GM06990 (cell line): ENCODE measurements at regions not wholly inside any gene's neighbourhood (a gene's known extent, or its start where the extent isn't known, plus 50 kb on each side); places are given as distances from the start of the nearest gene placed in this dataset.

Experiments
- DNase-seq: peaks from one replicate; pipeline ENCODE4 v3.0.0-alpha.2; 2011; ENCODE audit not compliant: insufficient read length; ENCODE audit errors: extremely low read depth
- H3K27me3 ChIP-seq: replicated peaks from 2 replicates; pipeline ENCODE4 v1.6.0; 2011; ENCODE audit warnings: low read length; ENCODE audit not compliant: control insufficient read depth, insufficient read depth
- H3K36me3 ChIP-seq: 2 replicates; pipeline ENCODE4 v1.5.1; 2011; ENCODE audit warnings: low read length; ENCODE audit not compliant: control insufficient read depth, insufficient read depth
- H3K4me3 ChIP-seq: replicated peaks from 2 replicates; pipeline ENCODE4 v1.5.1; 2011; ENCODE audit warnings: low read depth, mild to moderate bottlenecking, control low read depth, low read length
- CTCF ChIP-seq: IDR thresholded peaks from 2 replicates; pipeline ENCODE4 v1.5.1; 2011; ENCODE audit warnings: low read length, control low read depth, mild to moderate bottlenecking, inconsistent platforms; ENCODE audit not compliant: insufficient read depth, poor library complexity, severe bottlenecking

GRCh38 chr6:98308564-98308963 lies 525.8 kb upstream of the POU3F2 start:
- H3K36me3 ChIP-seq = no peaks in the 10 kb centered on the region
- no peak for DNase-seq
- no peak overlapping the region for H3K4me3 ChIP-seq
- no peaks in the 10 kb centered on the region for H3K27me3 ChIP-seq
- TF ChIP-seq CTCF = no peak

- no peaks in the 10 kb centered on the region for H3K27me3 ChIP-seq
- DNase-seq = no peak
- TF ChIP-seq CTCF = no peak
- H3K4me3 ChIP-seq = no peak overlapping the region
- H3K36me3 ChIP-seq = no peaks in the 10 kb centered on the region
Measured at GRCh38 chr6:98310443-98310842, 523.9 kb upstream of the POU3F2 start.

DNA sequence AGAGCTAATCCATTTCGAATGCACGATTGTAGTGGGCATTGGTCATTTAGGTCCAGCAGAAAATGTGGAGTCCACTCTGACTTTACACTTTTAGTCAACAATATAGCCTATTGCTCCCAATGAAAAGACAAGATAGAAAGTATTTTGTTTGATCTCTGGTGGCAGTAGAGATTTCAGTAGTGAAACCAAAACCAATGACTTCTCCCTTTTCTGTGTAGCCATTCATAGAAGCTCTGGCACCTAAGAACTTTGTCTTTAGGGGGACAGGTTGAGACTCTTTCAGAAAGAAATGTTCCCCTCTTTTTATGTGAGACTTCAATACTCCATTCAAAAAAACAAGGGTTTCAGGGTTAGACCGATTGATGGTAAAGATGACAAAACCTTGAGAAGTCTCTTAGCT lies 510.8 kb upstream of the POU3F2 start:
- TF ChIP-seq CTCF = no peak
- DNase-seq = no peak
- no peak overlapping the region for H3K4me3 ChIP-seq
- H3K27me3 ChIP-seq = no peaks in the 10 kb centered on the region
- H3K36me3 ChIP-seq = no peaks in the 10 kb centered on the region

- no peak for TF ChIP-seq CTCF
- Histone ChIP-seq H3K4me3 (no peak overlapping the region), H3K27me3 (no peaks in the 10 kb centered on the region), H3K36me3 (no peaks in the 10 kb centered on the region)
- no peak for DNase-seq
Measured at GRCh38 chr6:98324446-98324845, 509.9 kb upstream of the POU3F2 start.

GRCh38 chr6:98325366-98325765 lies 509.0 kb upstream of the POU3F2 start:
- no peak overlapping the region for H3K4me3 ChIP-seq

More at GRCh38 chr6:98325366-98325765, 509.0 kb upstream of the POU3F2 start:
- no peak for TF ChIP-seq CTCF
- DNase-seq = no peak
- H3K27me3 ChIP-seq = no peaks in the 10 kb centered on the region
- no peaks in the 10 kb centered on the region for H3K36me3 ChIP-seq
